HFF-Myc (cell line): ENCODE measurements at regions not wholly inside any gene's neighbourhood (a gene's known extent, or its start where the extent isn't known, plus 50 kb on each side); places are given as distances from the start of the nearest gene placed in this dataset.
"Not testable (repeated sequence)": the region's sequence is repeated elsewhere in the genome, so short reads cannot be mapped to it uniquely, and the experiment has no call there.

Experiments used
- DNase-seq: peaks from one replicate; pipeline ENCODE4 v3.0.0-alpha.2; 2011; ENCODE audit warnings: low read depth; ENCODE audit errors: extremely low read depth
- H3K4me3 ChIP-seq: replicated peaks from 2 replicates; pipeline ENCODE4 v1.5.1; 2011; ENCODE audit warnings: low read depth, mild to moderate bottlenecking, control low read depth, low read length
- CTCF ChIP-seq: IDR thresholded peaks from 2 replicates; pipeline ENCODE4 v1.5.1; 2012; ENCODE audit warnings: mild to moderate bottlenecking, low read depth, low read length, control low read depth; ENCODE audit errors: missing control alignments

GRCh38 chr2:123652320-123652719 lies 372.8 kb upstream of the CNTNAP5 start:
- H3K4me3 ChIP-seq = no peak overlapping the region
- DNase-seq = no peak
- no peak for TF ChIP-seq CTCF

- H3K4me3 ChIP-seq = no peak overlapping the region
- no peak for DNase-seq
- TF ChIP-seq CTCF = no peak
Measured at GRCh38 chr2:123656590-123656989, 368.5 kb upstream of the CNTNAP5 start.

- no peak for TF ChIP-seq CTCF
- no peak overlapping the region for H3K4me3 ChIP-seq
- DNase-seq = no peak
Measured at GRCh38 chr2:123659120-123659519, 366.0 kb upstream of the CNTNAP5 start.

- no peak for TF ChIP-seq CTCF
- DNase-seq = no peak
Measured at GRCh38 chr2:123670286-123670685, 354.8 kb upstream of the CNTNAP5 start.

GRCh38 chr2:123683797-123684196 lies 341.3 kb upstream of the CNTNAP5 start:
- not testable (repeated sequence) for DNase-seq, H3K4me3 ChIP-seq

More at GRCh38 chr2:123670286-123670685, 354.8 kb upstream of the CNTNAP5 start:
- H3K4me3 ChIP-seq = no peak overlapping the region

GRCh38 chr2:123687064-123687463 lies 338.0 kb upstream of the CNTNAP5 start:
- no peak for TF ChIP-seq CTCF
- DNase-seq = no peak
- no peak overlapping the region for H3K4me3 ChIP-seq

- no peak for DNase-seq
- TF ChIP-seq CTCF = no peak
- no peak overlapping the region for H3K4me3 ChIP-seq
Measured at GRCh38 chr2:123688231-123688940, 336.7 kb upstream of the CNTNAP5 start.
